ENCODE measurements at regions not wholly inside any gene's neighbourhood (a gene's known extent, or its start where the extent isn't known, plus 50 kb on each side); places are given as distances from the start of the nearest gene placed in this dataset.
"Not testable (repeated sequence)": the region's sequence is repeated elsewhere in the genome, so short reads cannot be mapped to it uniquely, and the experiment has no call there.

GRCh38 chr6:134427721-134428120 is 109.8 kb upstream of the SGK1 start:
- H3K27ac Mint-ChIP-seq = no peak overlapping the region
- H3K4me1 Mint-ChIP-seq = no peaks in the 10 kb centered on the region
- no peak overlapping the region for H3K4me2 ChIP-seq
- H3K4me1 ChIP-seq = no peaks in the 10 kb centered on the region
- no peak overlapping the region for H3K9ac ChIP-seq
- H3K9me3 ChIP-seq (ENCODE audit: low read depth) = no peaks in the 10 kb centered on the region
- no peak overlapping the region for H2AFZ ChIP-seq (replicated peaks)
- no peaks in the 10 kb centered on the region for H3F3A ChIP-seq (ENCODE audit: low read depth)
- no peak overlapping the region for H3K4me3 Mint-ChIP-seq
- H4K20me1 ChIP-seq (ENCODE audit: low read depth) = no peaks in the 10 kb centered on the region
- H3K27me3 ChIP-seq = no peaks in the 10 kb centered on the region
- H3K4me3 ChIP-seq = no peak overlapping the region
- H3K27me3 Mint-ChIP-seq (ENCODE audit: insufficient read depth, low read depth) = peaks cover 2% of the 10 kb centered on the region
- TF ChIP-seq EZH2phosphoT487 (IDR thresholded peaks at IDR 0.05) (no peak), CTCF (IDR thresholded peaks at IDR 0.05) (no peak), EZH2 (IDR thresholded peaks at IDR 0.05) (no peak)
- DNase-seq (ENCODE audit: low spot score) = no peak
- H3K79me2 ChIP-seq (ENCODE audit: low read depth) = no peaks in the 10 kb centered on the region
- no peaks in the 10 kb centered on the region for H3K9me3 Mint-ChIP-seq
- H3K36me3 Mint-ChIP-seq = no peaks in the 10 kb centered on the region
- no peak overlapping the region for H3K27ac ChIP-seq
- H3K36me3 ChIP-seq = no peaks in the 10 kb centered on the region

- Mint-ChIP-seq H3K4me3 (no peak overlapping the region), H3K27ac (no peak overlapping the region), H3K27me3 (ENCODE audit: insufficient read depth, low read depth) (peaks cover 2% of the 10 kb centered on the region), H3K9me3 (no peaks in the 10 kb centered on the region), H3K4me1 (no peaks in the 10 kb centered on the region), H3K36me3 (no peaks in the 10 kb centered on the region)
- Histone ChIP-seq H2AFZ (replicated peaks) (no peak overlapping the region), H3F3A (ENCODE audit: low read depth) (no peaks in the 10 kb centered on the region), H3K4me3 (no peak overlapping the region), H3K4me2 (no peak overlapping the region), H3K36me3 (no peaks in the 10 kb centered on the region), H3K4me1 (no peaks in the 10 kb centered on the region), H3K27ac (no peak overlapping the region), H3K79me2 (ENCODE audit: low read depth) (no peaks in the 10 kb centered on the region), H3K9ac (no peak overlapping the region), H3K27me3 (no peaks in the 10 kb centered on the region), H4K20me1 (ENCODE audit: low read depth) (no peaks in the 10 kb centered on the region), H3K9me3 (ENCODE audit: low read depth) (no peaks in the 10 kb centered on the region)
- DNase-seq (ENCODE audit: low spot score) = no peak
- TF ChIP-seq CTCF (IDR thresholded peaks at IDR 0.05) (no peak), EZH2phosphoT487 (IDR thresholded peaks at IDR 0.05) (no peak)
Observed at GRCh38 chr6:134426623-134427022, 108.7 kb upstream of the SGK1 start.

GRCh38 chr6:134425917-134426316 is 108.0 kb upstream of the SGK1 start:
- H3K79me2 ChIP-seq (ENCODE audit: low read depth); H3K27ac ChIP-seq; H3K4me3 Mint-ChIP-seq; H3K27me3 ChIP-seq; H4K20me1 ChIP-seq (ENCODE audit: low read depth); H3K9ac ChIP-seq; H3K4me1 Mint-ChIP-seq; H3F3A ChIP-seq (ENCODE audit: low read depth); DNase-seq (ENCODE audit: low spot score); H3K9me3 ChIP-seq (ENCODE audit: low read depth); H3K27ac Mint-ChIP-seq; H3K4me3 ChIP-seq; H3K36me3 Mint-ChIP-seq; H2AFZ ChIP-seq (replicated peaks); H3K4me2 ChIP-seq; H3K27me3 Mint-ChIP-seq (ENCODE audit: insufficient read depth, low read depth); H3K4me1 ChIP-seq; H3K9me3 Mint-ChIP-seq; H3K36me3 ChIP-seq: not testable (repeated sequence)

GRCh38 chr6:134425513-134425912 is 107.6 kb upstream of the SGK1 start:
- Histone ChIP-seq H3F3A (ENCODE audit: low read depth) (no peaks in the 10 kb centered on the region), H4K20me1 (ENCODE audit: low read depth) (no peaks in the 10 kb centered on the region), H3K4me2 (no peak overlapping the region), H3K27ac (no peak overlapping the region), H3K9ac (no peak overlapping the region), H3K4me3 (no peak overlapping the region), H3K79me2 (ENCODE audit: low read depth) (no peaks in the 10 kb centered on the region), H3K4me1 (no peaks in the 10 kb centered on the region), H3K36me3 (no peaks in the 10 kb centered on the region), H2AFZ (replicated peaks) (no peak overlapping the region), H3K9me3 (ENCODE audit: low read depth) (no peaks in the 10 kb centered on the region), H3K27me3 (no peaks in the 10 kb centered on the region)
- TF ChIP-seq CTCF (IDR thresholded peaks at IDR 0.05) (no peak), EZH2 (IDR thresholded peaks at IDR 0.05) (no peak)
- no peak overlapping the region for H3K4me3 Mint-ChIP-seq
- no peaks in the 10 kb centered on the region for H3K4me1 Mint-ChIP-seq
- H3K27ac Mint-ChIP-seq = no peak overlapping the region
- H3K9me3 Mint-ChIP-seq = no peaks in the 10 kb centered on the region
- no peaks in the 10 kb centered on the region for H3K36me3 Mint-ChIP-seq
- peaks cover 2% of the 10 kb centered on the region for H3K27me3 Mint-ChIP-seq (ENCODE audit: insufficient read depth, low read depth)
- no peak for DNase-seq (ENCODE audit: low spot score)

Data from neural progenitor cell (in vitro differentiated cells).